ENCODE measurements at regions not wholly inside any gene's neighbourhood (a gene's known extent, or its start where the extent isn't known, plus 50 kb on each side); places are given as distances from the start of the nearest gene placed in this dataset.

DNA sequence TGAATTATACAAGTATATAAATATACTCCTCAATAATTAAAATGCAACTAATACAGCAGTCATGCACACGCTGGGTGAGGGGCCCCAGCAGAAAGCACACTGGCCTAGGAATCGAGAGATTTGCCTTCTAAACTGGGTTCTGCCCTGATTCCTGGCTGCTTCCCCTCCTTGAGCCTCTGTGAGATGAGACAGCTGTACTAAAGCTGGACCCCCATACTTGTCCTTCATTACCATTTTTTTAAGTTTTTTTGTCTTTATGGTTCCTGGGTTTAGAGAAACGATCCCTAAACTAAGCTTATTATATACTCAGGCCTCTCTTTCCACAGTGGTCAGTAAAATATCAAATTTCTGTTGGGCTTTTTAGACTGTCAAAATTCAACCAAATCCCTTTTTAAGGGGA lies 195.1 kb upstream of the DYNLRB2 start:
- no peak for DNase-seq
- TF ChIP-seq, protein P1, sequence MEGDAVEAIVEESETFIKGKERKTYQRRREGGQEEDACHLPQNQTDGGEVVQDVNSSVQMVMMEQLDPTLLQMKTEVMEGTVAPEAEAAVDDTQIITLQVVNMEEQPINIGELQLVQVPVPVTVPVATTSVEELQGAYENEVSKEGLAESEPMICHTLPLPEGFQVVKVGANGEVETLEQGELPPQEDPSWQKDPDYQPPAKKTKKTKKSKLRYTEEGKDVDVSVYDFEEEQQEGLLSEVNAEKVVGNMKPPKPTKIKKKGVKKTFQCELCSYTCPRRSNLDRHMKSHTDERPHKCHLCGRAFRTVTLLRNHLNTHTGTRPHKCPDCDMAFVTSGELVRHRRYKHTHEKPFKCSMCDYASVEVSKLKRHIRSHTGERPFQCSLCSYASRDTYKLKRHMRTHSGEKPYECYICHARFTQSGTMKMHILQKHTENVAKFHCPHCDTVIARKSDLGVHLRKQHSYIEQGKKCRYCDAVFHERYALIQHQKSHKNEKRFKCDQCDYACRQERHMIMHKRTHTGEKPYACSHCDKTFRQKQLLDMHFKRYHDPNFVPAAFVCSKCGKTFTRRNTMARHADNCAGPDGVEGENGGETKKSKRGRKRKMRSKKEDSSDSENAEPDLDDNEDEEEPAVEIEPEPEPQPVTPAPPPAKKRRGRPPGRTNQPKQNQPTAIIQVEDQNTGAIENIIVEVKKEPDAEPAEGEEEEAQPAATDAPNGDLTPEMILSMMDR (IDR thresholded peaks at IDR 0.05), result no peak
- no peak for TF ChIP-seq POLR2A (IDR thresholded peaks at IDR 0.05)
- Histone ChIP-seq H3K4me3 (no peak overlapping the region), H3K4me1 (replicated peaks in 1 of 2) (no peaks in the 10 kb centered on the region), H3K9me3 (replicated peaks in 1 of 3) (no peaks in the 10 kb centered on the region), H3K36me3 (replicated peaks in 1 of 2) (no peaks in the 10 kb centered on the region), H3K27ac (no peak overlapping the region), H3K27me3 (no peaks in the 10 kb centered on the region)
- 76 to 89% (median 80%) methylated on average over 3 of the region's 3 CpGs for WGBS, 4 donors
- intact Hi-C loops (cut with DNase I), result no loop called here

DNA sequence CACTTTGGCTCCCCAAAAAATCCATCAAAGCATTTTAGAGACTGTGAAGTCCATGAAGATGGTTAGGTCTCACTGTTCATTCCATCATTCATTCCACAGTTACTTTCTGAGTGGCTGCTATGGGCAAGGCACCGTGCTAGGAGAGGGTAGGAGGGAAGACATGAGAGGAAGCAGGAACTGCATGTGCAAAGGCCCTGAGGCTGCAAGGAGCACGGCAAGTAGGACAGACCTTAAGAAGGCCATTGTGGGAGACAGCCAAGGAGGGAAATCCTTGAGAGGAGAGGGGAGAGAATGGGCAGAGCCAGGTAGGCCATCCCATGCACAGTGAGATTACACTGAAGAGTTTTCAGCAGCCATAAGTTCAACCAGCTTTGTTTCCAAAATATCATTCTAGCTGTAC lies 196.2 kb upstream of the DYNLRB2 start:
- H3K27ac ChIP-seq, result no peak overlapping the region
- no peak for DNase-seq
- H3K9me3 ChIP-seq (replicated peaks in 1 of 3), result no peaks in the 10 kb centered on the region
- H3K4me3 ChIP-seq, result no peak overlapping the region
- intact Hi-C loops (cut with DNase I), result no loop called here
- H3K27me3 ChIP-seq, result no peaks in the 10 kb centered on the region
- 85 to 90% (median 87%) methylated on average over 2 of the region's 2 CpGs for WGBS, 4 donors
- H3K4me1 ChIP-seq (replicated peaks in 1 of 2), result no peaks in the 10 kb centered on the region
- no peak for TF ChIP-seq POLR2A (IDR thresholded peaks at IDR 0.05)
- TF ChIP-seq, protein P1 (IDR thresholded peaks at IDR 0.05), result no peak
- no peaks in the 10 kb centered on the region for H3K36me3 ChIP-seq (replicated peaks in 1 of 2)

DNA sequence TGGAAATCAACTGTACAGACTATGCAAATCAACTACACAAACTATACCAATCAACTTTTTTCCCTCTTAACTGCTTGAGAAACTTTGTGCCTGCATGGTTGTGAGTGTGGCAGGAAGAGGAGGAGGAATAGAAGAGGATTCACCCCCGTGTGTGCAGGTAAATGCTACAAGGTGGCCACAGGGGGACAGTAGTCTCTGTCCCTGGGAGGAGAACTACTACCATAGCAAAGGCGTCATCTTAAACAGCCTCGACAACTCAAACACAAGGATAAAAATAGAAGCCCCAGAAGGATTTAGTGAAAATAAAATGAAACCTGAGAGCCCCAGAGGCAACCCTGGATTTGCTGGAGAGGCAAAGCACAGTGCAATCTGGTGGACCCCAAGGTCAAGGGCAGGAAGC lies 199.5 kb upstream of the DYNLRB2 start:
- intact Hi-C loops (cut with DNase I), result no loop called here
- no peak for TF ChIP-seq POLR2A (IDR thresholded peaks at IDR 0.05)
- TF ChIP-seq, protein P1 (IDR thresholded peaks at IDR 0.05), result no peak
- no peaks in the 10 kb centered on the region for H3K9me3 ChIP-seq (replicated peaks in 1 of 3)
- no peak for DNase-seq
- H3K27ac ChIP-seq, result no peak overlapping the region
- WGBS, 4 donors, result 28 to 41% (median 37%) methylated on average over 3 of the region's 3 CpGs
- no peaks in the 10 kb centered on the region for H3K4me1 ChIP-seq (replicated peaks in 1 of 2)
- H3K4me3 ChIP-seq, result no peak overlapping the region
- no peaks in the 10 kb centered on the region for H3K36me3 ChIP-seq (replicated peaks in 1 of 2)
- no peaks in the 10 kb centered on the region for H3K27me3 ChIP-seq

- H3K36me3 ChIP-seq (replicated peaks in 1 of 2), result no peaks in the 10 kb centered on the region
- TF ChIP-seq POLR2A (IDR thresholded peaks at IDR 0.05), result no peak
- TF ChIP-seq, protein P1 (IDR thresholded peaks at IDR 0.05), result no peak
- H3K27ac ChIP-seq, result no peak overlapping the region
- H3K9me3 ChIP-seq (replicated peaks in 1 of 3), result no peaks in the 10 kb centered on the region
- H3K4me1 ChIP-seq (replicated peaks in 1 of 2), result no peaks in the 10 kb centered on the region
- WGBS, 4 donors, result 59 to 75% (median 70%) methylated on average over 5 of the region's 5 CpGs
- intact Hi-C loops (cut with DNase I), result no loop called here
- no peak overlapping the region for H3K4me3 ChIP-seq
- no peaks in the 10 kb centered on the region for H3K27me3 ChIP-seq
- DNase-seq, result no peak
These were observed 203.0 kb upstream of the DYNLRB2 start for GRCh38 chr16:80337786-80338185.
